Fibroblast of lung (primary cell): ENCODE measurements at regions not wholly inside any gene's neighbourhood (a gene's known extent, or its start where the extent isn't known, plus 50 kb on each side); places are given as distances from the start of the nearest gene placed in this dataset.

Experiments
- DNase-seq, 2 donors: peaks; one replicate each; pipeline versions ENCODE4 v3.0.0 to v3.0.0-alpha.2; 2010; ENCODE audit warnings: low read depth in 2 of 2
- H2AFZ ChIP-seq: 2 replicates; pipeline ENCODE4 v1.5.1; 2012; ENCODE audit warnings: low read length, control low read depth, inconsistent platforms
- H3K27ac ChIP-seq: 2 replicates; pipeline ENCODE4 v1.5.1; 2011; ENCODE audit warnings: low read length, control low read depth; ENCODE audit not compliant: insufficient read depth
- H3K27me3 ChIP-seq: 2 replicates; pipeline ENCODE4 v1.5.1; 2011; ENCODE audit warnings: mild to moderate bottlenecking, low read length; ENCODE audit not compliant: control insufficient read depth, insufficient read depth
- H3K36me3 ChIP-seq: 2 replicates; pipeline ENCODE4 v1.5.1; 2011; ENCODE audit warnings: low read length; ENCODE audit not compliant: control insufficient read depth, insufficient read depth
- H3K4me1 ChIP-seq: 2 replicates; pipeline ENCODE4 v1.5.1; 2011; ENCODE audit warnings: low read length; ENCODE audit not compliant: control insufficient read depth, insufficient read depth; ENCODE audit errors: extremely low read depth
- H3K4me2 ChIP-seq: 2 replicates; pipeline ENCODE4 v1.5.1; 2011; ENCODE audit warnings: low read length, control low read depth; ENCODE audit not compliant: insufficient read depth; ENCODE audit errors: extremely low read depth
- H3K4me3 ChIP-seq, 4 experiments: fragments of 200-600 bp in 1 of 4; sonication (generic) in 1 of 4; replicated peaks in 1 of 4; 2 replicates each; pipeline ENCODE4 v1.5.1; 2011 to 2016; ENCODE audit warnings: low read length in 4 of 4, low read depth in 3 of 4, mild to moderate bottlenecking in 3 of 4, control low read depth in 2 of 4, inconsistent platforms in 1 of 4, mixed read lengths in 1 of 4; ENCODE audit not compliant: insufficient read depth in 1 of 4; ENCODE audit errors: control extremely low read depth in 1 of 4
- H3K79me2 ChIP-seq: 2 replicates; pipeline ENCODE4 v1.5.1; 2012; ENCODE audit warnings: mild to moderate bottlenecking, low read length, inconsistent platforms; ENCODE audit not compliant: control insufficient read depth, insufficient read depth
- H3K9ac ChIP-seq: 2 replicates; pipeline ENCODE4 v1.5.1; 2011; ENCODE audit warnings: mild to moderate bottlenecking, low read length, control low read depth; ENCODE audit not compliant: insufficient read depth
- H3K9me3 ChIP-seq: 2 replicates; pipeline ENCODE4 v1.5.1; 2012; ENCODE audit warnings: low read depth, low read length; ENCODE audit not compliant: control insufficient read depth, insufficient read depth
- H4K20me1 ChIP-seq: 2 replicates; pipeline ENCODE4 v1.5.1; 2011; ENCODE audit warnings: low read length; ENCODE audit not compliant: control insufficient read depth, insufficient read depth; ENCODE audit errors: extremely low read depth
- CTCF ChIP-seq, 2 donors: IDR thresholded peaks in 1 of 2; conservative IDR thresholded peaks in 1 of 2; 1 replicate in 1 of 2; 2 replicates in 1 of 2; pipeline ENCODE4 v1.5.1; 2011 to 2012; ENCODE audit warnings: low read length in 2 of 2, control low read depth in 1 of 2, inconsistent platforms in 1 of 2, low read depth in 1 of 2, mild to moderate bottlenecking in 1 of 2
- EZH2 ChIP-seq: IDR thresholded peaks from 2 replicates; pipeline ENCODE4 v1.5.1; 2012; ENCODE audit warnings: low read length, control low read depth, mild to moderate bottlenecking; ENCODE audit errors: missing control alignments

GRCh38 chr4:75158451-75158850 lies 225.5 kb downstream of the PARM1 start:
- H3K36me3 ChIP-seq, result no peaks in the 10 kb centered on the region
- no peaks in the 10 kb centered on the region for H3K79me2 ChIP-seq
- no peak overlapping the region for H3K9ac ChIP-seq
- DNase-seq, result no peak
- H3K27ac ChIP-seq, result no peak overlapping the region
- H3K27me3 ChIP-seq, result no peaks in the 10 kb centered on the region
- H3K4me1 ChIP-seq, result no peaks in the 10 kb centered on the region
- H3K4me3 ChIP-seq, result no peak overlapping the region
- no peak overlapping the region for H3K4me2 ChIP-seq
- no peak overlapping the region for H2AFZ ChIP-seq
- no peaks in the 10 kb centered on the region for H4K20me1 ChIP-seq
- H3K9me3 ChIP-seq, result no peaks in the 10 kb centered on the region
- no peak for TF ChIP-seq CTCF (conservative IDR thresholded peaks at IDR 0.05 in 1 of 2, IDR thresholded peaks at IDR 0.05 in 1 of 2; ENCODE audit: low read depth in 1 of 2, low read length in 2 of 2)
- no peak for TF ChIP-seq EZH2

- no peak for TF ChIP-seq CTCF (conservative IDR thresholded peaks at IDR 0.05 in 1 of 2, IDR thresholded peaks at IDR 0.05 in 1 of 2; ENCODE audit: low read depth in 1 of 2, low read length in 2 of 2)
- TF ChIP-seq EZH2, result no peak
- H3K79me2 ChIP-seq, result no peaks in the 10 kb centered on the region
- H3K27me3 ChIP-seq, result no peaks in the 10 kb centered on the region
- no peak overlapping the region for H3K4me3 ChIP-seq
- H3K4me2 ChIP-seq, result no peak overlapping the region
- H3K36me3 ChIP-seq, result no peaks in the 10 kb centered on the region
- no peak overlapping the region for H3K9ac ChIP-seq
- H3K9me3 ChIP-seq, result no peaks in the 10 kb centered on the region
- no peaks in the 10 kb centered on the region for H4K20me1 ChIP-seq
- no peak overlapping the region for H3K27ac ChIP-seq
- no peak overlapping the region for H2AFZ ChIP-seq
- DNase-seq, result no peak
- no peaks in the 10 kb centered on the region for H3K4me1 ChIP-seq
These were observed 222.1 kb downstream of the PARM1 start for GRCh38 chr4:75154994-75155393.

- Histone ChIP-seq H3K4me3 (no peak overlapping the region), H3K27me3 (no peaks in the 10 kb centered on the region), H3K9me3 (no peaks in the 10 kb centered on the region), H3K4me2 (no peak overlapping the region), H3K79me2 (no peaks in the 10 kb centered on the region), H3K9ac (no peak overlapping the region), H3K27ac (no peak overlapping the region), H4K20me1 (no peaks in the 10 kb centered on the region), H3K36me3 (no peaks in the 10 kb centered on the region), H2AFZ (no peak overlapping the region), H3K4me1 (no peaks in the 10 kb centered on the region)
- no peak for TF ChIP-seq EZH2
- TF ChIP-seq CTCF (conservative IDR thresholded peaks at IDR 0.05 in 1 of 2, IDR thresholded peaks at IDR 0.05 in 1 of 2; ENCODE audit: low read depth in 1 of 2, low read length in 2 of 2), result no peak
- no peak for DNase-seq
These were observed 213.3 kb downstream of the PARM1 start for GRCh38 chr4:75146223-75146622.
